ENCODE measurements at regions not wholly inside any gene's neighbourhood (a gene's known extent, or its start where the extent isn't known, plus 50 kb on each side); places are given as distances from the start of the nearest gene placed in this dataset.

DNA sequence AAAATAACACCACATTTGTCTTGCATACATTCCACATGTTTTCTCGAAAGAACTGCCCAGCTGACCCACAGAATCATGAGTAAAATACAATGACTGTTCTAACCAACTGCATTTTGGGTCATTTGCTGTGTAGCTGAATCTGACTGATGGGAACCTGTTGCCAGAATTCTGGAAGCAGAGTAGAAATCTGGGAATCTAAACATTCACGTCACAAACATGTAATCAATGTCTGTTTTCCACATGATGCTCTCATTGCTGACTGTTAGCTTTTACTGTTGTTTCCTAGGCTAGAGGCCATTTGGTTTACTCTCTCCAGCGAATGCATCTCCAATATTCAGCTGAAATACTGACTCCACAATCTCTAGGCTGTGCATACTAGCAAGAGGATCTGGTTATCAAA lies 710.1 kb downstream of the KCNJ2 start:
- H3F3A ChIP-seq (ENCODE audit: low read depth): no peaks in the 10 kb centered on the region
- H3K79me2 ChIP-seq (ENCODE audit: insufficient read depth, low read length): no peaks in the 10 kb centered on the region
- H2AFZ ChIP-seq (ENCODE audit: low read length): no peak overlapping the region
- TF ChIP-seq EZH2phosphoT487 (IDR thresholded peaks at IDR 0.05; ENCODE audit: borderline replicate concordance) (no peak), CTCF (conservative IDR thresholded peaks at IDR 0.05; ENCODE audit: low read length) (no peak)
- no peaks in the 10 kb centered on the region for H3K9me2 ChIP-seq (replicated peaks; ENCODE audit: low read depth, low read length)
- peaks cover 5% of the 10 kb centered on the region; the same call in 1 of the 2 replicates for H3K9me3 ChIP-seq (ENCODE audit: insufficient read depth, low read depth, low read length)
- no peak overlapping the region for H3K9ac ChIP-seq (ENCODE audit: low read depth, low read length, poor library complexity, severe bottlenecking)
- no peaks in the 10 kb centered on the region for H3K27me3 ChIP-seq (ENCODE audit: insufficient read depth, low read length, poor library complexity, severe bottlenecking)
- H3K4me2 ChIP-seq (ENCODE audit: low read depth, low read length, poor library complexity, severe bottlenecking): no peak overlapping the region
- no peaks in the 10 kb centered on the region for H4K20me1 ChIP-seq (ENCODE audit: insufficient read depth, low read length, poor library complexity, severe bottlenecking)
- no peak overlapping the region for H3K4me3 ChIP-seq (ENCODE audit: low read length, poor library complexity, severe bottlenecking)
- H3K4me1 ChIP-seq (ENCODE audit: insufficient read depth, low read length, poor library complexity, severe bottlenecking): no peaks in the 10 kb centered on the region
- H3K36me3 ChIP-seq (ENCODE audit: insufficient read depth, low read length): no peaks in the 10 kb centered on the region

GRCh38 chr17:70881093-70881492 lies 711.8 kb downstream of the KCNJ2 start:
- H2AFZ ChIP-seq (ENCODE audit: low read length): no peak overlapping the region
- H3K27me3 ChIP-seq (ENCODE audit: insufficient read depth, low read length, poor library complexity, severe bottlenecking): no peaks in the 10 kb centered on the region
- H3K4me1 ChIP-seq (ENCODE audit: insufficient read depth, low read length, poor library complexity, severe bottlenecking): no peaks in the 10 kb centered on the region
- TF ChIP-seq CTCF (conservative IDR thresholded peaks at IDR 0.05; ENCODE audit: low read length): no peak
- no peak for TF ChIP-seq EZH2phosphoT487 (IDR thresholded peaks at IDR 0.05; ENCODE audit: borderline replicate concordance)
- no peaks in the 10 kb centered on the region for H4K20me1 ChIP-seq (ENCODE audit: insufficient read depth, low read length, poor library complexity, severe bottlenecking)
- H3F3A ChIP-seq (ENCODE audit: low read depth): no peaks in the 10 kb centered on the region
- H3K36me3 ChIP-seq (ENCODE audit: insufficient read depth, low read length): no peaks in the 10 kb centered on the region
- H3K9me2 ChIP-seq (replicated peaks; ENCODE audit: low read depth, low read length): no peaks in the 10 kb centered on the region
- no peak overlapping the region for H3K9ac ChIP-seq (ENCODE audit: low read depth, low read length, poor library complexity, severe bottlenecking)
- peaks cover 5% of the 10 kb centered on the region; the same call in 1 of the 2 replicates for H3K9me3 ChIP-seq (ENCODE audit: insufficient read depth, low read depth, low read length)
- no peak overlapping the region for H3K4me3 ChIP-seq (ENCODE audit: low read length, poor library complexity, severe bottlenecking)
- H3K4me2 ChIP-seq (ENCODE audit: low read depth, low read length, poor library complexity, severe bottlenecking): no peak overlapping the region
- no peaks in the 10 kb centered on the region for H3K79me2 ChIP-seq (ENCODE audit: insufficient read depth, low read length)

- TF ChIP-seq CTCF (conservative IDR thresholded peaks at IDR 0.05; ENCODE audit: low read length) (no peak), EZH2phosphoT487 (IDR thresholded peaks at IDR 0.05; ENCODE audit: borderline replicate concordance) (no peak)
- H3K27me3 ChIP-seq (ENCODE audit: insufficient read depth, low read length, poor library complexity, severe bottlenecking): no peaks in the 10 kb centered on the region
- H4K20me1 ChIP-seq (ENCODE audit: insufficient read depth, low read length, poor library complexity, severe bottlenecking): no peaks in the 10 kb centered on the region
- H3K4me1 ChIP-seq (ENCODE audit: insufficient read depth, low read length, poor library complexity, severe bottlenecking): no peaks in the 10 kb centered on the region
- H3F3A ChIP-seq (ENCODE audit: low read depth): no peaks in the 10 kb centered on the region
- H3K9me3 ChIP-seq (ENCODE audit: insufficient read depth, low read depth, low read length): peaks cover 4% of the 10 kb centered on the region; the same call in 1 of the 2 replicates
- no peaks in the 10 kb centered on the region for H3K36me3 ChIP-seq (ENCODE audit: insufficient read depth, low read length)
- no peaks in the 10 kb centered on the region for H3K9me2 ChIP-seq (replicated peaks; ENCODE audit: low read depth, low read length)
- H3K9ac ChIP-seq (ENCODE audit: low read depth, low read length, poor library complexity, severe bottlenecking): no peak overlapping the region
- H3K4me3 ChIP-seq (ENCODE audit: low read length, poor library complexity, severe bottlenecking): no peak overlapping the region
- no peak overlapping the region for H3K4me2 ChIP-seq (ENCODE audit: low read depth, low read length, poor library complexity, severe bottlenecking)
- no peak overlapping the region for H2AFZ ChIP-seq (ENCODE audit: low read length)
- H3K79me2 ChIP-seq (ENCODE audit: insufficient read depth, low read length): no peaks in the 10 kb centered on the region
Measured at GRCh38 chr17:70882504-70882903, 713.2 kb downstream of the KCNJ2 start.

All from Loucy (cell line).